Uterus (tissue), 3 donors: ENCODE measurements at regions not wholly inside any gene's neighbourhood (a gene's known extent, or its start where the extent isn't known, plus 50 kb on each side); places are given as distances from the start of the nearest gene placed in this dataset.

Experiments
- DNase-seq, 2 donors: peaks; one replicate each; pipeline ENCODE4 v3.0.0-alpha.2; 2019 to 2020
- H3K27ac ChIP-seq, 2 donors: fragments of 200-600 bp; sonication (generic); 1 replicate in 1 of 2; 2 replicates in 1 of 2; pipeline ENCODE4 v1.5.1; 2016 to 2018
- H3K27me3 ChIP-seq, 2 donors: fragments of 200-600 bp; sonication (generic); one replicate each; pipeline ENCODE4 v1.5.1; 2018 to 2019; ENCODE audit warnings: control low read depth in 1 of 2
- H3K36me3 ChIP-seq, 2 donors: fragments of 200-600 bp; sonication (generic); one replicate each; pipeline ENCODE4 v1.5.1; 2019; ENCODE audit warnings: control low read depth in 1 of 2
- H3K4me1 ChIP-seq, 2 donors: fragments of 200-600 bp; sonication (generic); one replicate each; pipeline ENCODE4 v1.5.1; 2018 to 2019; ENCODE audit warnings: control low read depth in 1 of 2
- H3K4me3 ChIP-seq, 2 donors: fragments of 200-600 bp; sonication (generic); 1 replicate in 1 of 2; 2 replicates in 1 of 2; pipeline ENCODE4 v1.5.1; 2018 to 2019; ENCODE audit warnings: mild to moderate bottlenecking in 1 of 2
- H3K9me3 ChIP-seq, 2 donors: fragments of 200-600 bp; sonication (generic); one replicate each; pipeline ENCODE4 v1.5.1; 2019; ENCODE audit warnings: control low read depth in 1 of 2
- POLR2A ChIP-seq, 2 donors: fragments of 450-650 bp; IDR thresholded peaks; one replicate each; pipeline ENCODE4 v1.6.1; 2016; ENCODE audit warnings: antibody characterized with exemption in 2 of 2, mild to moderate bottlenecking in 1 of 2, moderate library complexity in 1 of 2
- intact Hi-C: fragments of 100-400 bp; cut with DNase I; formaldehyde crosslinking; loops from one replicate; pipeline ENCODE4 v1.15.1; 2023; ENCODE audit warnings: low total_unique reads
- TF ChIP-seq, protein P1 (sequence below), 4 experiments: fragments of 200-600 bp in 2 of 4; fragments of 450-650 bp in 2 of 4; sonication (generic) in 2 of 4; IDR thresholded peaks; one replicate each; pipeline ENCODE4 v1.5.1; 2016 to 2019; ENCODE audit warnings: antibody characterized with exemption in 4 of 4, mild to moderate bottlenecking in 2 of 4, moderate library complexity in 1 of 4
- donor health status: DM: yes; HTN: yes; CAD: no.

DNA sequence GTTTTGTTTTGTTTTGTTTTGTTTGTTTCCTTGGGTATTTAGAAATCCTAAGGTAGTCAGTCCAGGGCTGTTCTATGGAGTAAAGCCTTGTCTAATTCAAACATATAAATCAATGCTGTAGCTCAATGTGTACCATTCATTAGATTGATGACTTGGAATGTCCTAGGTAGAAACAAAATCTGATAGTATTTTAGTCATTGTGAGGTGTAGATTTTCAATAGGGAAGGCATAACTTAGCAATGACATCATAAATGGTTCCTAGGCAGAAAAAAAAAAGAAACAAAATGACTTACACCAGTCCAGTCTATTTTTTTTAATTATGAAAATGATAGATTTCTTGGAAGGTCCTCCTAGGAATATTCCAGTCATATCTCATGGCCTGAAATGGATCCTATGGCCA lies 189.9 kb downstream of the SPRY2 start:
- H3K4me3 ChIP-seq, result no peak overlapping the region
- no peak for TF ChIP-seq POLR2A (IDR thresholded peaks at IDR 0.05)
- TF ChIP-seq, protein P1, sequence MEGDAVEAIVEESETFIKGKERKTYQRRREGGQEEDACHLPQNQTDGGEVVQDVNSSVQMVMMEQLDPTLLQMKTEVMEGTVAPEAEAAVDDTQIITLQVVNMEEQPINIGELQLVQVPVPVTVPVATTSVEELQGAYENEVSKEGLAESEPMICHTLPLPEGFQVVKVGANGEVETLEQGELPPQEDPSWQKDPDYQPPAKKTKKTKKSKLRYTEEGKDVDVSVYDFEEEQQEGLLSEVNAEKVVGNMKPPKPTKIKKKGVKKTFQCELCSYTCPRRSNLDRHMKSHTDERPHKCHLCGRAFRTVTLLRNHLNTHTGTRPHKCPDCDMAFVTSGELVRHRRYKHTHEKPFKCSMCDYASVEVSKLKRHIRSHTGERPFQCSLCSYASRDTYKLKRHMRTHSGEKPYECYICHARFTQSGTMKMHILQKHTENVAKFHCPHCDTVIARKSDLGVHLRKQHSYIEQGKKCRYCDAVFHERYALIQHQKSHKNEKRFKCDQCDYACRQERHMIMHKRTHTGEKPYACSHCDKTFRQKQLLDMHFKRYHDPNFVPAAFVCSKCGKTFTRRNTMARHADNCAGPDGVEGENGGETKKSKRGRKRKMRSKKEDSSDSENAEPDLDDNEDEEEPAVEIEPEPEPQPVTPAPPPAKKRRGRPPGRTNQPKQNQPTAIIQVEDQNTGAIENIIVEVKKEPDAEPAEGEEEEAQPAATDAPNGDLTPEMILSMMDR (IDR thresholded peaks at IDR 0.05), result no peak
- DNase-seq, result no peak

DNA sequence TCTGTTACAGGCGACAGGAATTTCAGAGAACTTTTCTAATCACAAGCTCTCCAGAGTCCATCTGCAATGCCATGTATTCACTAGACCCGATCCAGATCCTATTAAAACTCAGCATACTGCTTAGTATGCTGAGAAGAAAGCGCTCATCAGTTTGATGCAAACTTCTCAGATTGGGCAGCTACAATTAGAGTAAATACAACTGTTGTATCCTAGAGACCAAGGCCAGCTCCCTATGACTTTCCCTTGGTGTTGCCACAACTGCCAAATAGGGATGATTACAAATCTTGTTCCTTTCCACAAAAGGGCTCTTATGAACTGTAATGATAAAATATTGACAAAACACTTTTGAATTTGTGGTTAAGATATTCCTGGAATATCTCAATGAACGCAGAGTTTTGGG lies 191.2 kb downstream of the SPRY2 start:
- H3K4me1 ChIP-seq, result no peaks in the 10 kb centered on the region
- no peaks in the 10 kb centered on the region for H3K36me3 ChIP-seq
- no peaks in the 10 kb centered on the region for H3K9me3 ChIP-seq
- H3K4me3 ChIP-seq, result no peak overlapping the region
- TF ChIP-seq, protein P1 (IDR thresholded peaks at IDR 0.05), result no peak
- no peak for TF ChIP-seq POLR2A (IDR thresholded peaks at IDR 0.05)
- H3K27me3 ChIP-seq, result no peaks in the 10 kb centered on the region
- intact Hi-C loops, result no loop called here
- H3K27ac ChIP-seq, result no peak overlapping the region
- no peak for DNase-seq

More for the DNA sequence above, 189.9 kb downstream of the SPRY2 start:
- H3K4me1 ChIP-seq, result no peaks in the 10 kb centered on the region
- no peaks in the 10 kb centered on the region for H3K27me3 ChIP-seq
- H3K9me3 ChIP-seq, result no peaks in the 10 kb centered on the region
- H3K36me3 ChIP-seq, result no peaks in the 10 kb centered on the region
- intact Hi-C loops, result no loop called here
- H3K27ac ChIP-seq, result no peak overlapping the region

DNA sequence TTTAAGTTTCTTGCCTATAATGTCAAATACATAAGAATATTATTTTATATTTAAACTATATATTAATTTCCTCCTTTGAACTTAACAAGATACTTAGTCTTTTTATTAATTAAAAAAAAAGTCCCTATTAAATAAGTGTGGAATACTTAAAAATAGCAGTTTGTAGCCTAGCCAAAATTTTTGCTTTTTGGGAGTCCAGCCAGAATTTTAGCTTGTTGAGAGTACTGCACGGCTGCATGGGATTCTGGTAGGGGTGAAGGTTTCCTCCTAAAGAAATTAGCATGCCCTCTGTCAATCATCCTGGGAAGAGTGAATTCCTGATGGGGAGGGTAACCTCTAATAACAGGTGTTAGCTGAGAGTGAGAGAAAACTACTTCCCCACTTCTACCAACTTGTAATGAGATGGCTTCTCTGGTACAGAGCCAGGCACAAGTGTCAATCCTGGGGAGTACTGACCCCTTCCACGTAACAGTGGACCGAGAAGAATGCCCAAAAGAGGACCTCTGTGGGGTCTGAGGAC lies 195.7 kb downstream of the SPRY2 start:
- H3K36me3 ChIP-seq, result no peaks in the 10 kb centered on the region
- H3K27me3 ChIP-seq, result no peaks in the 10 kb centered on the region
- H3K9me3 ChIP-seq, result no peaks in the 10 kb centered on the region
- intact Hi-C loops, result no loop called here
- H3K4me3 ChIP-seq, result no peak overlapping the region
- DNase-seq, result no peak
- no peak overlapping the region for H3K27ac ChIP-seq
- TF ChIP-seq POLR2A (IDR thresholded peaks at IDR 0.05), result no peak
- TF ChIP-seq, protein P1 (IDR thresholded peaks at IDR 0.05), result no peak
- H3K4me1 ChIP-seq, result no peaks in the 10 kb centered on the region

DNA sequence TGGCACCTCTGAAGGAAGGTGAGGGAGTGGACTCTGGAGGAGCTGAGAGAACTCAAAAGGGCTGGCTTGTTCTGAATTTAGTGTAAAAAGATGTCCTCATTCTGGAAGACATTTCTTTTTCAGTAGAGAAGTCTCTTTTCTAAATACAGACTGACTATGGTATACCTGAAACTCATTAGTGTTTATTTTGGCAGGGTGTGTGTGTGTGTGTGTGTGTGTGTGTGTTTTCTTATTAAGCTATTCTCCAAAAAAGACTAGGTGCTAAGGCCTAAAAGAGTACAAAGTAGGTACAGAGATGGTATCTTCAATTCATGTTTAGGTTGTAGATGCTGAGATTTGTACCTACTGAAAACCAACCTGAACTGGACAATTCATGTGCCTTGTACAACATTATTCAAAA lies 196.4 kb downstream of the SPRY2 start:
- Histone ChIP-seq H3K27ac (no peak overlapping the region), H3K27me3 (no peaks in the 10 kb centered on the region), H3K4me3 (no peak overlapping the region), H3K36me3 (no peaks in the 10 kb centered on the region), H3K4me1 (no peaks in the 10 kb centered on the region), H3K9me3 (no peaks in the 10 kb centered on the region)
- no peak for DNase-seq
- TF ChIP-seq, protein P1 (IDR thresholded peaks at IDR 0.05), result no peak
- no peak for TF ChIP-seq POLR2A (IDR thresholded peaks at IDR 0.05)
- intact Hi-C loops, result no loop called here

DNA sequence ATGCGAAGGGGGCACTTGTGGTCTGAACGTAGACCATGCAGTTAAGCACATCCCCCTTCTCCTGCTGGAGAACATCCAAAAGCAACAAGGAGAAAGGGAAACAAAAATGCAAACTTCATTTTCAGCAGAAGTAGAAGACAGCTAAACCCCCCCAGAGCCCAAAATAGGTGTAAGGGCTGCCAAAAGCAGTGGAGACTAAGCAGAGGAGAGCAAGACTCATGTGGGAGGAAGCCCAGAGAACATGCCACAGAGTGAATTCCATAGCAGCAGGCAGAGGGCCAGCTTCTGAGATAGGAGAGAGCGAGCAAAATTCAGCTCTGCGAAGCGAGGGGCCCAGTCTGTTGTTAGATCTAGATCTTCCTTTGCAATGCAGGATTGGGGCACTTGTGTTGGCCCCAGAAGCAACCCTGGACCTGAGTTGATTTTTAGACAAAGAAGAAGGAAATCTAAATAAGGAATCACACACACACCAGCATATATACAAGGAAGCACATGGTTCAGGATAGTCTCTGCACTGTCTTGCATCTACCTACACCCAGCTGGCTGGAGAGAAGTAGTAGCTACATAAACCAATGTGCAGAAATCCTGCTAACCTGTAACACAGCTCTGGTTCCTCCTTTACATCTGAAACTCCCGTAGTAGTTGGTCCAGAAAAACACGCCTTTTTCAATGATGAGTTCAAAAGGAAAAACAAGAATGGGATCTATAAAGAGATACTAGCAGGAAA lies 199.6 kb downstream of the SPRY2 start:
- no peaks in the 10 kb centered on the region for H3K27me3 ChIP-seq
- DNase-seq, result peak; percentile 26 to 56
- intact Hi-C loops, result no loop called here

More for the DNA sequence above, 199.6 kb downstream of the SPRY2 start:
- Histone ChIP-seq H3K27ac (peak overlapping the region; percentile 9 to 13), H3K36me3 (no peaks in the 10 kb centered on the region), H3K4me1 (no peaks in the 10 kb centered on the region), H3K4me3 (no peak overlapping the region), H3K9me3 (no peaks in the 10 kb centered on the region)
- TF ChIP-seq, protein P1 (IDR thresholded peaks at IDR 0.05), result no peak
- no peak for TF ChIP-seq POLR2A (IDR thresholded peaks at IDR 0.05)
